T-helper 17 cell (primary cell): ENCODE measurements at regions not wholly inside any gene's neighbourhood (a gene's known extent, or its start where the extent isn't known, plus 50 kb on each side); places are given as distances from the start of the nearest gene placed in this dataset.

Experiments
- ATAC-seq: fragments of 150-1000 bp; cut with Tn5 transposase; 2 replicates; pipeline ENCODE4 v1.10.0; 2021; ENCODE audit warnings: mild to moderate bottlenecking, moderate library complexity
- DNase-seq, 3 donors: peaks; one replicate each; pipeline versions ENCODE4 v3.0.0 to v3.0.0-alpha.2; 2020 to 2021
- H3K9me3 ChIP-seq: one replicate; pipeline ENCODE4 v1.7.0; 2013; ENCODE audit warnings: low read length, mild to moderate bottlenecking; ENCODE audit not compliant: control insufficient read depth, poor library complexity, severe bottlenecking
- H3K27ac Mint-ChIP-seq: one replicate; pipeline ENCODE4 v1.8.0; 2022; ENCODE audit warnings: mild to moderate bottlenecking, moderate library complexity, mixed read lengths
- H3K27me3 Mint-ChIP-seq: one replicate; pipeline ENCODE4 v1.8.0; 2022; ENCODE audit warnings: mixed read lengths
- H3K36me3 Mint-ChIP-seq: one replicate; pipeline ENCODE4 v1.8.0; 2022; ENCODE audit warnings: low read depth, mixed read lengths
- H3K4me1 Mint-ChIP-seq: one replicate; pipeline ENCODE4 v1.8.0; 2022; ENCODE audit warnings: mild to moderate bottlenecking, mixed read lengths
- H3K4me3 Mint-ChIP-seq: one replicate; pipeline ENCODE4 v1.8.0; 2022; ENCODE audit warnings: mild to moderate bottlenecking, moderate library complexity, mixed read lengths

DNA sequence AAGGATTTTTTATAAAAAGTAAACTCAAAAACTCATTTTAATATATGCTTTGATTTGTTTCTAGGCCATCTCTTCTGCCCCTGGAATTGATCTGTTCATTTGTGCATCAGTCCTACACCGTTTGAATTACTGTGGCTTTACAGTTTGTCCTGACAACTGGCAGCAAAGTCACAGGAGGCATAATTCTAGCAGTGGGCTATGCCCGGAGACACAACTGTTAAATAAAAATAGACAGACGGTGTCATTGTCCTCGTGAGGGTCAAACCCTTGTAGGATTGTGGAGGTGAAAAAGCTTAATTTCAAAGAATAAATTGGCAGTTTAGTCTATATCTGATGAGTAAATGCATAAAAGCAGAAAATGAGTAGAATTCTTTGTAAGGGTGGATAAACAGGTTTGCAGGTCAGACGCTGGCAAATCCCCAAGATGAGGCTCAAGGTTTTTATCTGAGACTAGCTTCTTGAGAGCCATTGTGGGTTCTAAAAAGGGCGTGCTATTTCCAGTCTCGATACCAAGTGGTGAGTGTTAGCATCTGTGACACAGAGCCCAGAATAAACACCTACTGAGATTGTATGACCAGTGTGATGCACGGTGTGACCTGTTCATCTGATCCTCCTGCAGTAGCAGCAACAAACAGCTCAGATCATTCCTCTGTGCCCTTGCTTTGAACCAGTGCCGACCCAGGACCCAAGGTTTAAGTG lies 51.5 kb upstream of the SLCO3A1 start:
- Mint-ChIP-seq H3K4me3 (no peak overlapping the region), H3K27ac (no peak overlapping the region), H3K27me3 (peaks cover 34% of the 10 kb centered on the region), H3K36me3 (no peaks in the 10 kb centered on the region), H3K4me1 (no peaks in the 10 kb centered on the region)
- DNase-seq = no peak
- H3K9me3 ChIP-seq = no peaks in the 10 kb centered on the region
- no peak for ATAC-seq

- H3K36me3 Mint-ChIP-seq = no peaks in the 10 kb centered on the region
- H3K4me1 Mint-ChIP-seq = no peaks in the 10 kb centered on the region
- DNase-seq (no peak), ATAC-seq (no peak)
- no peak overlapping the region for H3K4me3 Mint-ChIP-seq
- H3K9me3 ChIP-seq = no peaks in the 10 kb centered on the region
- H3K27me3 Mint-ChIP-seq = peaks cover 39% of the 10 kb centered on the region
- H3K27ac Mint-ChIP-seq = no peak overlapping the region
These were observed 50.2 kb upstream of the SLCO3A1 start for GRCh38 chr15:91803260-91803659.
